Stimulated activated CD4-positive, alpha-beta T cell treated with anti-CD3 and anti-CD28 coated beads, Interleukin-4, amount 100 ng/mL, for 48 hours (primary cell): ENCODE measurements at regions not wholly inside any gene's neighbourhood (a gene's known extent, or its start where the extent isn't known, plus 50 kb on each side); places are given as distances from the start of the nearest gene placed in this dataset.
"Not testable (repeated sequence)": the region's sequence is repeated elsewhere in the genome, so short reads cannot be mapped to it uniquely, and the experiment has no call there.

Source experiments
- DNase-seq, 2 donors: peaks; one replicate each; pipeline ENCODE4 v3.0.0-alpha.2; 2020; ENCODE audit warnings: low read depth in 2 of 2

DNA sequence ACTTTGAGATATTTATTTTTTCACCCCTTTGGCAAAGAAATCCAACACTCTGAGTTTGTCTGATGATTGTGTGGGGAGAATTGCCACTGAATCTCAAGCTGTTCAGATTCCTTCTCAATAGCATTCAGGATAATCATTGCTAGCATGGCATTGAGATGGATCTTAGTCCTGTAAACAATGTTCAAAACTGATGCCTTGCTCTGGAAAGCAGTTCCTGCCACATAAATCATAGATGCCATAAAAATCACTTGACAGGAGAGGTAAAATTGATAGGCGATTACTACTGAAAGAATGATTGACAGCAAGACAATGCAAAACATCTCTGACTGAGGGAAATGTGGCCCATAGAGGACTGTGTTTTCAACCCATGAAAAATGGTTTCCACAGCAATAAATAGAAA lies 915.6 kb downstream of the TRHDE start:
- DNase-seq: no peak

DNA sequence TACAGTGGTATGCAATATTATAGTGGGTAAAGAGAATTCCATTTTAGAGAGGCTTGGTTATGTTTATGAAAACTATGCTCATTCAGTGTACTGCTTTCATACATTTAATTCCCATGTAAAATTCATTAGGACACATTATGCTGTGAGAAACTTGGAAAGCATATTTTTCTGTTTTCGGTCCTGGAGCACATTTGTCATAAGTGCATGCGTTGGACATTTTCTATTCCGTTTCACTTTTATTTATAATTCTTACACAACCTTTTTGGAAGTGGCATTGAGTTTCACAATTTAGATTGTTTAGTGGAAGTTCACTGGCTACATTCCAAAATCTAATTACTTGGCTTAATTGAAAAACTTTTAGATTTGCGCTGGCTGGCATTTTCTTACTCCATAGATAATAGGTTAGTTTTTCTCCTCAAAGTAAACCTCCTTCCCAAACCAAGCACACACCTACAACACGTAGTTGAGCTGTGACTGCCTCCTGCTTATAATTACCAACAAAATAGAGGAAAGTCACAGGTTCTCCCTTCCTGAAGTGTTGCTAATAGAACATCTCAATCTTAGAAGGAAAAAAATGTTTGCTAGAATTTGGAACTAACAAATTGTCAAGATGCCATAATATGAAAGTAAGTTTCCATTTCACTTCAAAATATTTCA lies 938.5 kb downstream of the TRHDE start:
- no peak for DNase-seq

DNA sequence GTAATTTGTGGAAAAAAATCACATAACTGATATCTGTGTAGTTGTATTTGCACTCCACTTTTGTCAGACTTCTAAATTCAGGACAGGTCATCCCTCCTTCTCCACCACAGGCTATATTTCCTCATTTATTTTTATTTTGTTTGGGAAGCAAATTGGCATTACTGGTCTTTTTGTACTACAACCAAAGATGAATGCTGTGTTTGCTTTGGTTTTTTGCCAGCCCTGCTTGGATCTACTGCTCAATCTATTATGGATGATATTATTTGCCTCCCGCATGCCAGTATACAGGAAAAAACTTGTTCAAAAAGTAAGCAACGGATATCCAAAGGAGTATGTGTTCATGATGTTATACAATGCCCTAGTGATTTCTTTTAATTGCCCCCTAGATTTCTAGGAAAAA lies 948.8 kb downstream of the TRHDE start:
- no peak for DNase-seq

DNA sequence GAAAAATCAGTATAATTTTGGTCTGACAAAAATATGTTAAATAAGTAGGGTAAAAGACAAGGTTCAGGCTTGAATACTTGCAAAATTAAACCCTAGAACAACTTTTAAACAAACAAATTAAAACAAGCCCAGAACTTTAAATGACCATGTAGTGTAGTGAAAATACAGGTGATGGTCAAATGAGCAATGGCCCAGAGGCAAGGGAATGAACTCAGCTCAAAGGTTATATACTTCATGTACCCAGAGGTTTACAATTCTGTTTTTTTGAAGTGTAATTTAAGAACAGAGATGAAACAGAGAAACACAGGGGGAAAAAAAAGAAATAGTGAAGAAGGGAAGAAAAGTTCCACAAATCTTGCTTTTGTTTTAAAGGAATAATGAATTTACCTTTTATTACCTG lies 949.2 kb downstream of the TRHDE start:
- DNase-seq: no peak

DNA sequence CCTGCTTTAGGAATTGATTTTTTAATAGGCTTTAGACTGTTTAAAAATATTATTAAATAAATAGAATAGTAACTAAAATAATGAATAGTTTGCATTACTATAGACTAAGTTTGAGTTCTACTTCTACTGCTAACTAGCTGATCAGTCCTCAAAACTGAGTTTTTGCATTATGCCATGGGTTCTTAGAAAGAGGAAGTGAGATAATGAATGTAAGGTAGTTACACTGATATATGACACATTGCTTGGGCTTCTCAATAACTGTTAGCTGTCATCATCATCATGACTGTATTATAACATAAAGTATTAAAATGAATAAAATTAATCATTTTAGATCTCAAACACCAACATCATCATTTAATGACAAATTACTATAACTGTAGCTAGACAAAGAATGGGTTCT lies 949.7 kb downstream of the TRHDE start:
- no peak for DNase-seq

DNA sequence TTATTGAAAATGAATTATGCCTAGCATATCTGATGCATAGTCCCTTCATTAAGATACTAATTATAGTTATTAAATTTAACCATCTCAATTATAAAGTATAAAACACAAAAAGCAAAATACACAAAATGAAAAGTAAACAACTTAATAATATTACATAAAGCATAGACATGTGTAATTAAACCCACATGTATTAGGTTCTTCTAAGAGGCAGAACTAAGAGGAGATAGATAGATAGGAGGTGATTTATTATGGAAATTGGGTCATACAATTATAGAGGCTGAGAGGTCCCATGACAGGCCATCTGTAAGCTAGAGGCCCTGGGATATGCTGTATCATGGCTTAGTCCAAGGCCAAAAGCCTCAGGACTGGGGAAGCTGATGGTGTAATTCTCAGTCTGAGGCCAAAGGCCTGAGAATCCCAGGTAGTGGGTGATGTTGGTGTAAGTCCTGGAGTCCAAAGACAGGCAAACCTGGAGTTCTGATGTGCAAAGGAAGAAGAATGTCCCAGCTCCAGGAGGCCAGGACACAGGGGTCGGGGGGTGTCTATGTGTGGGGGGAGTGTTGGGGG lies 953.3 kb downstream of the TRHDE start:
- no peak for DNase-seq

DNA sequence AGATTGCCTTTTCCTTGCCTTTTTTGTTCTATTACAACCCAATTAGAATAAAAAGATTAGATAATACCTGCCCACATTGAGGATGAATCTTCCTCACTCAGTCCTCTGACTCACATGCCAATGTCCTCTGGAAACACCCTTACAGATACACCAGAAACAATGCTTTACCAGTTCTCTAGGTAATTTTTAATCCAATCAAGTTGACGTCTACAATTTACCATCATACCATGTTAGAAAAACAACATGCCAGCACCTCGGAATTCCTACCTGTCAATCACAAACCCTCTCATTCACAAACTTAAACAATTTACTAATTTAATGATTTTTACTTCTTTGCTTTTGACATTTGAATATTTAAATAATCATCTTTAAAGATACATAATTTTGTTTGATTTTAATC lies 953.8 kb downstream of the TRHDE start:
- no peak for DNase-seq

DNA sequence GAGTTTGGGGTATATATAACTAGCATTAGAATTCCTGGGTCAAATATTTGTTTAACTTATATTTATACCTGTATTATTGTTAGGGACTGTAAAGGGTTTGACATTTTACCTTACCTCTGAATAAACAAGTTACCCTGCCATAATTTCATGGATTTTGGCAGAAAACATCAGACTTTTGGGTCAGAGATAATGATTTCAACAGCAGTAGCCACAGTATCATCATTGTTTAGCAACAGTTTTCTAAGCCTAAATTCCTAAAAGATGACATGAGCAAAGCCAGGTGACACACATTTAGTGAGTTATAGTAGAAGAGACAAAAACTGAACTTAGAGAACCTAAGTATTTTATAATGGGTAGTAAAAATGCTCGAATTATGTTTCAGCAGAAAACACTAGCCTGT lies 954.4 kb downstream of the TRHDE start:
- DNase-seq: no peak

DNA sequence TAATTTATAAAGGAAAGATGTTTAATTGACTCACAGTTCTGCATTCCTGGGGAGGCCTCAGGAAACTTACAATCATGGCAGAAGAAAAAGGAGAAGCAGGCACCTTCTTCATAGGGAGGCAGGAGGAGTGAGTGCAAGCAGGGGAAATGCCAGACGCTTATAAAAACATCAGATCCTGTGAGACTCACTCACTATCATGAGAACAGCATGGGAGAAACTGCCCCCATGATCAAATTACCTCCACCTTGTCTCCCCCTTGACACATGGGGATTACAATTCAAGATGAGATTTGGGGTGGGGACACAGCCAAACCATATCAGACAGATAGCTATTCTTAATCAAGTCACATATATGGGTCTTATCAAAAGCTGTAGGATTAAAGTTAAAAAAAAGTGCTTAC lies 956.7 kb downstream of the TRHDE start:
- not testable (repeated sequence) for DNase-seq

DNA sequence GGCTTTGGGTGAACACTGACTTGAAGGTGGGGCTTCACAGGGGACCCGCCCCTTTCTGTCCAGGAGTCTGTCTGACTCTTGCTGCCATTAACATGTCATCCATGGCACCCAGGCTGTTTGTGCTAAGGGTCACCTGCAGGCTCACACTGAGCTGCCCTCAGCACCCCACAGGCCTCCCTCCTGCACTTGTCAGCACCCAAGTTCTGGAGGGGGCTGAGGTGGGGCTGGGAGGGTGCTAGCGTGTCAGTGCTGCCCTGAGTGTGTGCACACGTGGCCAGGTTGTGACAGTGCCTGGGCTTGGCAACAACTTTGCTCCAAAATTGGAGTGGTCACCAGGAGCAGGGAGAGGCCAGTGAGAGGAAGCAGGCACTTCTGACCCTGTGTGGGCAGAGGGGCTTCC lies 963.2 kb downstream of the TRHDE start:
- no peak for DNase-seq

DNA sequence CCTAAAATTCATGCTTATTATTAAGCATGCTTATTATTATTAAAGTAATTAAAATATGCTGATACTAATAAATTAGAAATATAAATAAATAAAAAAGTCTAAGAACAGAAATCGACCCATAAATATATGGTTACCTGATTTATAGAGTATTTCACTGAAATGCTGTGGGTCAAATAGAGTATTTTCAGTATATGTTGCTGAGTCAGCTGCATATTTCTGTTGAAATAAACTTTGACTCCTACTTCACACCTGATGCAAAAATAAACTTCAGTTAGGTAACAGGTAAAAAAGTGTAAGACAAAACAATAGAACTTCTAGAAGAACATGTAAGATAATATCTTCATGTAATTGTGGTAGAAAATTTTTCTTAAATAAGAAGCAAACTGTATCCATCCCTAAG lies 967.9 kb downstream of the TRHDE start:
- no peak for DNase-seq

DNA sequence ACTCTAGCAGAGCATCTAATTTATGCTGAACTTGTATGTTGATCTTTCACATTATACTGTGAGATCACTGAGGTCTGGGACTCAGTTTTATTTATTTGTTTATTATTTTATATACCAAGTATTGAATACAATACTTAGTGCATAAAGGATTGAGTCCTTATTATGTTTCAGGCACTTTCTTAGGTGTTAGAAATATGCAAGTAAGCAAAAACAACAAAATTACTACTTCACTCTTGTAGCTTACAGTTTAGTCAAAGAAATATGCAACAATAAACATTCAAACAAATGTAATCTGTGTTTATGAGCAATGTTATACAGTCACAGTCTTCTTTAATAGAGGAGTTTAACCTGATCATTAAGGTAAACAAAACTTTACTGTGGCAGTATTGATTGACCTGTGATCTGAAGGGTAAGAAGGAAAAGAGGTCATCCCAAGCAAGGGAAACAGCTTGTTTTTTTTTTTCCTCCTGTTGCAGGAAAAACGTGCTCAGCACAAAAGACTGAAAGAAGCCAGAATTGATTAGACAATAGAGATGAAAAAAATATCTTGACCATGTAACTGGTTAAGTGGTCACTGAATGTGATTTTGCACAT lies 990.7 kb downstream of the TRHDE start:
- DNase-seq: no peak

DNA sequence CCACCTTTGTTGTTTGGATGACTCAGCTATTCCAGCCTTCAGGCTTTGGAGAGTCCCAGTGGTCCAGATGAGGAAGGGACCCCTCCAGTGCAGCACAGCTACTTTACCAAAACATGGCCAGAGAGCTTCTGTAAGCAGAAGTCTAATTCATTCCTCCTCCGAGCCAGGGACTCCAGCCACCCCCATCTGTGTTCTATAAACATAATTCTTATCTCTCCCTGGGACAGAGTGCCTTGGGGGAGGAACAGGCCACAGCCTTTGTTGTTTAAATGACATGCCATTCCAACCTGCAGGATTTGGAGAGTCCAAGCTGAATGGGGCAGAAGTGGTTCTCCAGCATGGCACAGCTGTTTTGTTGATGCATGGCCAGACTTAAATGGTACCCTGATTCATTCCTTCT lies 994.0 kb downstream of the TRHDE start:
- DNase-seq: no peak

DNA sequence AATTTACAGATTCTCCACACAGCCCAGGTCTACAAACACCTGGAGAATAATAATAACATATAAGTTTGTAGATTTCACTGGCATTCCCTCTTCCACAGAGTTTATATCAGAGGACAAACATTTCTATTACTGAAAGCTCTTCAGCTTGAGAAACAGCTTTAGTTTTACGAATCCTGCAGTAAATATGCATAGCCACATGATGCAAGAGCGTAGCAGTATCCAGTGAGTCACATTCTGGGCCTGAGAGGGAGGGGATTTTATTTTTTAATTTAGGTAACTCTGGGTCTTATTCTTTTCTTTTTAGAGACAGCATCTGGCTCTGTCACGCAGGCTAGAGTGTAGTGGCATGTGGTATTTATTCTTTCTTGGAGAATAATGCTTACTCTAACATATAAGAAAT lies 1002.8 kb downstream of the TRHDE start:
- no peak for DNase-seq

DNA sequence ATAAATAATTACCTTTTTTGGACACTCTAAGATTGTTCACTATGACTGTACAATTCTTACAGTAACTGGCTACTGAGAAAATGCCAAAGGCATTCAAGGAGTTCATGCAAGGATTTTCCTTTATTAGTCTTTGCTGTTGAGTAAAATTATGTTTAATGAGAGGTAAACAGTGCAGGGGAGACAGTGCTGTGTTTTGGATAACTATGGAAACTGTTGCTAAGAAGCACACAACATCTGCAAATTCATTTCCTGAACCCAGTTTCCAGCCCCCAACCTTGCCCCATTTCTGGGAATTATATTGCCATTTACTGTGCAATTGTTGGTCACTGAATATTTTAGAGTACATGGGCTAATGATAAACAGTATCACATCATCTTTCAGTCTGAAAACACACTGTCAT lies 1005.8 kb downstream of the TRHDE start:
- no peak for DNase-seq

DNA sequence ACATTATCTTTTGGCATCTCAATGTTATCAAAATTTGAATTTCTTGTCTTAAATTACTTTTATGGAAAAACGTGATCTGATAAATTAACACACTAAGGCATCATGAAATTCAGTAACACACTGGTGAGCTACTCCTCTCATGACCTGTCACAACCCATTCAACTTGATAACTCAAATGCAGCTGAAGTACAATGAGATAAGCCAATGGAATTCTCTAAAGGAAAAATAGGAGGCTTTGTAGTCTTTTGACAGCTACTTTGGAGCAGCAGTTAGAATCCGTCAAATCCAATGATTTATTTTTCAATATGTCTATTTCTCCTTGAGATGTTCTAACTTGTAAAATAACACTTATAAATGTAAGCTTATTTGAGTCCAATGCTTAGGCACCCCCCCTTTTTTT lies 1029.4 kb downstream of the TRHDE start:
- no peak for DNase-seq

DNA sequence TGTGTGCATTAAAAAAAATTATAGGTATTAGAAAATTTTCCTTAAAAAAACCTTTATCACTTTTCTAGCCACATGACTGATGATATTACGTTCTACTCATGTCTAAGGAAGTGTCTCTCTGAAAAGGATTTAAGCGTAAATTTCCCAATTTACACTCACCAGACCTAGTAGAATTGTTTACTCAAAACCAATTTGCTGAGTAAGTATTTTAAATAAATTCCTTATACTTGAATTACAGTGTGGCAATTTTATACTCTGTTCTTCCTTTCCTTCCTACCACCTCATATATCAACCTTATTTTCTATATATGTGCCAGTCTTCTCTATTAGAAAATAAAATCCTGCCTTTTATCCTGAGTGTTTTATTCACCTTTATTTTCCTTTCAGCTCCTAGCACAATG lies 1035.1 kb downstream of the TRHDE start:
- DNase-seq: no peak

DNA sequence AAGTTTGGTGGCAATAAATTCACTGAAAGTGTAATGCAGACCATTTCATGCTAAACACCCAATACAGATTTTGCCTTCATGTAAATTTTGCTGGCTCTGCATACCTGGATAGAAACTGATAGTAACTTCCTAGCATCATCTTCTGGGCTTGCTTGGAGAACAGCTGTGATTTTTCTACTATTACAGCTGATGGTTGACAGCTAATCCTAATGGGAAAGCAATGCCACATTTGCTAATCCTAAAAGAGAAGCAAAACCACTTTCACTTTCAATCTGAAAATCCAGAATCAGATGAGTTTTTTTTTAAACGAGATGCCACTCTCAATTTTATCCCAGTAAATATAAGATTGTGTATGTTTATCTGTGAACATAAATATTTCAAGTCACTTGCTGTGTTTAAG lies 1035.9 kb downstream of the TRHDE start:
- no peak for DNase-seq

DNA sequence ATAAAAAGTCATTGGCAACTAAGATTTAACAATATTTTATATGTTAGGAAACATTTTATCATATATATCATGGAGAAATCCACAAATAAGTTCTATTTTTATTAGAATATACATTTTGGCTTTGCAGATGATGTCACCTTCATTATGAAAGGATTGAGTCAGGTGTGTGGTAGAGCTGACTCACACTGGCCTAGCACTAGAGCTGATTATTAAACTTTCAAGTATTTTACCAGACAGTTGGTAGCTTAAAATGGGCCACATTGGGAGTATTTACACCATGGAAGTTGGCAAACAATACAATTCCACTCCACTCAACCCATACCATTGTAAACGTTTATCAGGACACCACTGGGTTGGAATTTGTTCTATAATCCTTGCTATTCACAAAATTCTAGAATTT lies 1036.6 kb downstream of the TRHDE start:
- DNase-seq: no peak

DNA sequence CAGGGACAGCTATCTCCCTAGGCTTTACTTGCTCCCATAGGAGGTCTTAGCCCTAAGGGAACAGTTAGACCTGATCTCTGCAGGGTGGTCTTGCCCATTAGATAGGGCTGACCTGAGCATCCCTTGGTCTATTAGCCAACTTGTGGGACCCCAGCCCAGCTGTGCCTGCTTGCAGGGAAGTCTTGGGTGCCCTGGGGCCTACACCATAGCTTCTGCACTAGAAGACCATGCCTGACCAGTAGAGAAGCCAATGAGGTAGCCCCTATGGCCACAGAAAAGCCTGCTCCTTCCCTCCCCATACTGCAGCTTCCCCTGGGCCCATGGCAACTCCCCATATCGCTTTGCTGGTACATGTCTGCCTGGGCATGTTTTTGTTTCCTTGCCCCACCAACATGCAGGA lies 1049.1 kb downstream of the TRHDE start:
- no peak for DNase-seq

DNA sequence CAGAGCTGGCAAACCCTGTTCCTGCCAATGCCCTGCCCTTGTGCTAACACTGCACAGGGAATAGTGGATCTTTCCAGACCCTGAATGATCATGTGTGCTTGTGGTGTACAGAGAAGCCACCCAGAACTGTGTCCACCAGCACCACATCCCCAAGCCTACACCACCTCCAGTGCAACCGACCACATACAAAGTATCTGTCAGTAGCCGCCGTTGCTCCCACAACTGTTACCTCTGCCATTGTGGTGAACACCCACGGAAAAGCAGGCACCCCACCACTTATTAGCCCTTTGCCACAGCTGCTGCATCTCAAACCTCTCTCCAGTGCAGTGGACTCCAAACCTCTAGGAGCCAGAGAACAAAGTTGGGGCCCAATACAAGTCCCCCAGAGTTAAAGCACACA lies 1049.6 kb downstream of the TRHDE start:
- no peak for DNase-seq

DNA sequence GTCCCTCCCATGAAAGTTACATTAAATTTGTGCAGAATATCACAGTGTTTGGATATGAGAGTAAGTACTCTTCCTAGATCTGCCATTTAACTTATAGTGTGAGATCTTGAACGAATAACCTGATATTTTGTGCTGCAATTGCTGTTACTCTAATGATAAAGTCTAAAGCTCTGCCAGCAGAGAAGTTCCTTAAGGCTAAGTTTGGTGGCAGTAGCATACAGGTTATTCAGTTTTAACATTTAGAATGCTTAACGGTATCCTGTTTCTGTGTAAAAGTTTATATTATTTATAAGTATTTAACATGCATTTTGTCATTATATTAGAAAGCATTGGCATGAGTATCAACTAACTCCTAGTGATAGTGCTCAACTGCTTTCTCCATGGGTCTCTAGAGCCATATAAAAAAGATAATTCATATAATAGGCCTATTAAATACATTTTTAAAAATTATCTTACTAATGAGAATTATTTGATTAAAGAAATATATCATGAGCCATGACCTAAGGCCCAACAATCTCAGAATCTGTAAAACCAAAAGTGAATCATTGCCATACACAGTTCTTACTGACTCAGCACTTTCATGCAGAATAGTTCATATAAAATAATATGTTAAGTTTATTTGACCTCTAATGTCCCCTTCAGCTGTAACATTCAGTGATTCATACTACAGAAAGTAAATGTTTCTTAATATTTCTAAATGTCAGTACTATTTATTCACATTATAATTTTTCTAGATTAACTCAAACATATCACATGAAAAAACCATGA lies 1058.6 kb downstream of the TRHDE start:
- DNase-seq: no peak
